Activated CD8-positive, alpha-beta memory T cell treated with anti-CD3 and anti-CD28 coated beads, Interleukin-2, amount 50 U/mL, for 24 hours (primary cell): ENCODE measurements at regions not wholly inside any gene's neighbourhood (a gene's known extent, or its start where the extent isn't known, plus 50 kb on each side); places are given as distances from the start of the nearest gene placed in this dataset.
"Not testable (repeated sequence)": the region's sequence is repeated elsewhere in the genome, so short reads cannot be mapped to it uniquely, and the experiment has no call there.

Experiments
- DNase-seq: peaks from one replicate; pipeline ENCODE4 v3.0.0-alpha.2; 2020; ENCODE audit errors: extremely low read depth

GRCh38 chr13:103695320-103695719 lies 629.1 kb upstream of the SLC10A2 start:
- no peak for DNase-seq

- DNase-seq, result no peak
Measured at GRCh38 chr13:103694471-103694870, 628.3 kb upstream of the SLC10A2 start.

GRCh38 chr13:103694033-103694432 lies 627.8 kb upstream of the SLC10A2 start:
- no peak for DNase-seq

GRCh38 chr13:103692442-103692841 lies 626.2 kb upstream of the SLC10A2 start:
- DNase-seq, result no peak

- DNase-seq, result no peak
Measured at GRCh38 chr13:103676329-103676728, 610.1 kb upstream of the SLC10A2 start.

GRCh38 chr13:103671547-103671946 lies 605.3 kb upstream of the SLC10A2 start:
- no peak for DNase-seq

- no peak for DNase-seq
Measured at GRCh38 chr13:103663996-103664395, 597.8 kb upstream of the SLC10A2 start.

GRCh38 chr13:103656311-103656710 lies 590.1 kb upstream of the SLC10A2 start:
- no peak for DNase-seq

- DNase-seq, result no peak
Measured at GRCh38 chr13:103640606-103641005, 574.4 kb upstream of the SLC10A2 start.

- no peak for DNase-seq
Measured at GRCh38 chr13:103639326-103639725, 573.1 kb upstream of the SLC10A2 start.

GRCh38 chr13:103638706-103639105 lies 572.5 kb upstream of the SLC10A2 start:
- no peak for DNase-seq

- no peak for DNase-seq
Measured at GRCh38 chr13:103634066-103634465, 567.8 kb upstream of the SLC10A2 start.

- no peak for DNase-seq
Measured at GRCh38 chr13:103625194-103625593, 559.0 kb upstream of the SLC10A2 start.

GRCh38 chr13:103618151-103618550 lies 551.9 kb upstream of the SLC10A2 start:
- DNase-seq, result no peak

- no peak for DNase-seq
Measured at GRCh38 chr13:103615771-103616170, 549.6 kb upstream of the SLC10A2 start.

- DNase-seq, result no peak
Measured at GRCh38 chr13:103614761-103615160, 548.5 kb upstream of the SLC10A2 start.

- DNase-seq, result no peak
Measured at GRCh38 chr13:103607995-103608394, 541.8 kb upstream of the SLC10A2 start.

GRCh38 chr13:103605546-103606326 lies 539.5 kb upstream of the SLC10A2 start:
- DNase-seq, result no peak

- DNase-seq, result not testable (repeated sequence)
Measured at GRCh38 chr13:103599870-103600269, 533.7 kb upstream of the SLC10A2 start.

- no peak for DNase-seq
Measured at GRCh38 chr13:103598671-103599070, 532.5 kb upstream of the SLC10A2 start.

GRCh38 chr13:103573446-103573845 lies 507.2 kb upstream of the SLC10A2 start:
- no peak for DNase-seq

- DNase-seq, result no peak
Measured at GRCh38 chr13:103568314-103568713, 502.1 kb upstream of the SLC10A2 start.

- no peak for DNase-seq
Measured at GRCh38 chr13:103557878-103558277, 491.7 kb upstream of the SLC10A2 start.

- DNase-seq, result no peak
Measured at GRCh38 chr13:103556681-103557080, 490.5 kb upstream of the SLC10A2 start.
